ENCODE measurements at regions not wholly inside any gene's neighbourhood (a gene's known extent, or its start where the extent isn't known, plus 50 kb on each side); places are given as distances from the start of the nearest gene placed in this dataset.

DNA sequence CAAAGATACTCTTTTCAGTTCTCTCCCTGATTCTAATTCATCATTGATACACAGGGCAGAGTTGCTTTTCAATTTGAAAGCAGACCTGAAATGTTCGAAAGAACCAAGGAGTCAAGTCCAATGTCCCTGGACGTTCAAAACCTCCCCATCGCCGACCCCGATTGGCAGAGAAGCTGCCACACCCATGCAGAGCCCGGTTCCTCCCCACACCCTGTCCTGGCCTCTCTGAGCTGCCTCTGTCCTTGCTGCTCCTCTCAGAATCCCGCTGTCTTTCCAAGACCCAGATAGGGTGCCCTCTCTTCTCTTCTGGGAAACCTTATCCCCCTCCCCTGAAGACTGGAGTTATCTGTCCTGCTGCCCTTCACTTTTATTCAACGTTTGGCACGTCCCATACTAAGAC is 52.3 kb upstream of the CITED2 start:
- TF ChIP-seq, protein P1, sequence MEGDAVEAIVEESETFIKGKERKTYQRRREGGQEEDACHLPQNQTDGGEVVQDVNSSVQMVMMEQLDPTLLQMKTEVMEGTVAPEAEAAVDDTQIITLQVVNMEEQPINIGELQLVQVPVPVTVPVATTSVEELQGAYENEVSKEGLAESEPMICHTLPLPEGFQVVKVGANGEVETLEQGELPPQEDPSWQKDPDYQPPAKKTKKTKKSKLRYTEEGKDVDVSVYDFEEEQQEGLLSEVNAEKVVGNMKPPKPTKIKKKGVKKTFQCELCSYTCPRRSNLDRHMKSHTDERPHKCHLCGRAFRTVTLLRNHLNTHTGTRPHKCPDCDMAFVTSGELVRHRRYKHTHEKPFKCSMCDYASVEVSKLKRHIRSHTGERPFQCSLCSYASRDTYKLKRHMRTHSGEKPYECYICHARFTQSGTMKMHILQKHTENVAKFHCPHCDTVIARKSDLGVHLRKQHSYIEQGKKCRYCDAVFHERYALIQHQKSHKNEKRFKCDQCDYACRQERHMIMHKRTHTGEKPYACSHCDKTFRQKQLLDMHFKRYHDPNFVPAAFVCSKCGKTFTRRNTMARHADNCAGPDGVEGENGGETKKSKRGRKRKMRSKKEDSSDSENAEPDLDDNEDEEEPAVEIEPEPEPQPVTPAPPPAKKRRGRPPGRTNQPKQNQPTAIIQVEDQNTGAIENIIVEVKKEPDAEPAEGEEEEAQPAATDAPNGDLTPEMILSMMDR (IDR thresholded peaks at IDR 0.05; ENCODE audit: low read depth, low read length): no peak
- no peak for TF ChIP-seq POLR2A (IDR thresholded peaks at IDR 0.05; ENCODE audit: extremely low read depth, insufficient read length)
- TF ChIP-seq, protein P2, sequence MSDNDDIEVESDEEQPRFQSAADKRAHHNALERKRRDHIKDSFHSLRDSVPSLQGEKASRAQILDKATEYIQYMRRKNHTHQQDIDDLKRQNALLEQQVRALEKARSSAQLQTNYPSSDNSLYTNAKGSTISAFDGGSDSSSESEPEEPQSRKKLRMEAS (IDR thresholded peaks at IDR 0.05; ENCODE audit: low read depth, low read length): no peak
- TF ChIP-seq MYC (IDR thresholded peaks at IDR 0.05; ENCODE audit: low read depth, low read length): no peak
